Kidney epithelial cell (primary cell): ENCODE measurements at regions not wholly inside any gene's neighbourhood (a gene's known extent, or its start where the extent isn't known, plus 50 kb on each side); places are given as distances from the start of the nearest gene placed in this dataset.

Experiments
- DNase-seq: peaks from one replicate; pipeline ENCODE4 v3.0.0-alpha.2; 2010; ENCODE audit warnings: low read depth
- H3K27me3 ChIP-seq: 2 replicates; pipeline ENCODE4 v1.6.0; 2011; ENCODE audit warnings: low read length; ENCODE audit not compliant: control insufficient read depth, insufficient read depth
- H3K36me3 ChIP-seq: 2 replicates; pipeline ENCODE4 v1.5.1; 2011; ENCODE audit warnings: low read length; ENCODE audit not compliant: control insufficient read depth, insufficient read depth
- H3K4me3 ChIP-seq: 2 replicates; pipeline ENCODE4 v1.5.1; 2011; ENCODE audit warnings: low read depth, mild to moderate bottlenecking, control low read depth, low read length
- CTCF ChIP-seq: IDR thresholded peaks from 2 replicates; pipeline ENCODE4 v1.5.1; 2011; ENCODE audit warnings: mild to moderate bottlenecking, moderate library complexity, low read length, control low read depth, inconsistent platforms; ENCODE audit not compliant: insufficient read depth, poor library complexity, severe bottlenecking

DNA sequence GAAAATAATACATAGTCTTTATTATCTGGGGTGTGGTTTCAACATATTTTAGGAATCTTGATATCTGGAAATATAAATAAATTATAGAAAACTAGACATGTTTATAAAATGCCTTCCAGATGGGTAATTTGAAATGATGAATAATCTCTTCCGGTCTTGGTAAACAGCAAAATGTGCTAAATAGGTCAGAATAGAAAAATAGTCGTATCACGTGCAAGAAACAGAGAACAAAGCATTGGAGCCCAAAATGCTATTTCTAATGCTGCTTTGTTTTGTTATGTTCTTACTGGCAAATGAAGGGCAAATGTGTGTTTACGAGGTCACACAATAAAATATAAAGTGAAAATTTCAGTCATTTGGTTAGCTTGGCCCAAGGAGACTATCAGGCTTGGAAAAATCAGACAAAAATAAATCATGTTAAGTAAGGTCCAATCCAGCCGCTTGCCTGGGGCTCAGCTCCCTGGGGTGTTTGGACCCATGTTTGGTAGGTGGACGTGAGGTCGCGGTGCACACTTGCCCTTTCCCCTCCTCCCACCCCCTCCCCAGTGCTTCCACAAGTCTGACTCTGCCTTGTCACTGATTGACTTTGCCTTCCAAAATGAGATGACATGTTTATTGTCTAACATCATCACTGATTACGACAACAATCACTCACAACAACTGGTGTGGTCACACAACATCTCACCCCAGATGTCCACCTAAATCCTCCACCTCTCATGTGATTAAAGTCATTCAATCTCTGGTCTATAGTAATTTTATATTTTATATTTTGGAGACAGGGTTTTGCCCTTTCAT, 56.0 kb downstream of the RIN2 start:
- DNase-seq = no peak
- Histone ChIP-seq H3K27me3 (no peaks in the 10 kb centered on the region), H3K4me3 (no peak overlapping the region), H3K36me3 (no peaks in the 10 kb centered on the region)
- no peak for TF ChIP-seq CTCF

GRCh38 chr20:19815553-19815991, 57.5 kb downstream of the RIN2 start:
- DNase-seq = peak; percentile 98
- Histone ChIP-seq H3K36me3 (no peaks in the 10 kb centered on the region), H3K27me3 (no peaks in the 10 kb centered on the region), H3K4me3 (no peak overlapping the region)
- peak; percentile 31 for TF ChIP-seq CTCF

GRCh38 chr20:19816386-19816785, 58.3 kb downstream of the RIN2 start:
- no peaks in the 10 kb centered on the region for H3K27me3 ChIP-seq
- no peak overlapping the region for H3K4me3 ChIP-seq
- H3K36me3 ChIP-seq = no peaks in the 10 kb centered on the region
- no peak for TF ChIP-seq CTCF
- DNase-seq = no peak

DNA sequence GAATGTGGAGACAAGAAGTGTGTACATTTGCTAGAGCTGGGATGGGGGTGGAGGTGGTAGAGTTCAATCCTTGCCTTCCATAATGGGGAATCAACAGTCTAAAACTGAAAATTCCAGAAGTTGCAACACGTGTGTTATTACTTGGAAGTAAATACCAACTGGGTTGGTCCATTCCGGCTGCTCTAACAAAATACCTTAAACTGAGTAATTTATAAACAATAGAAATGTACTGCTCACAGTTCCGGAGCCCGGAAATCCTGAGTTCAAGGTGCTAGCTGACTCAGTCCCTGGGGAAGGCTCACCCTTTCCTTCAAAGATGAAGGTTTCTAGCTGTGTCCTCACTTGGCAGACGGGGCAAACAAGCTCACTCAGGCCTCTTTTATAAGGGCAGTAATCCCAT, 59.0 kb downstream of the RIN2 start:
- H3K27me3 ChIP-seq = no peaks in the 10 kb centered on the region
- H3K4me3 ChIP-seq = no peak overlapping the region
- peak; percentile 49 for DNase-seq
- no peaks in the 10 kb centered on the region for H3K36me3 ChIP-seq
- no peak for TF ChIP-seq CTCF

- H3K36me3 ChIP-seq = no peaks in the 10 kb centered on the region
- no peak overlapping the region for H3K4me3 ChIP-seq
- no peak for TF ChIP-seq CTCF
- no peaks in the 10 kb centered on the region for H3K27me3 ChIP-seq
- DNase-seq = no peak
Observed at GRCh38 chr20:19819149-19819548, 61.1 kb downstream of the RIN2 start.
